GM04503 (cell line): ENCODE measurements at regions not wholly inside any gene's neighbourhood (a gene's known extent, or its start where the extent isn't known, plus 50 kb on each side); places are given as distances from the start of the nearest gene placed in this dataset.
"Not testable (repeated sequence)": the region's sequence is repeated elsewhere in the genome, so short reads cannot be mapped to it uniquely, and the experiment has no call there.

Experiments used
- DNase-seq: peaks from one replicate; pipeline ENCODE4 v3.0.0-alpha.2; 2012; ENCODE audit warnings: low read depth

- DNase-seq, result no peak
Observed at GRCh38 chr10:81109200-81109752, 571.6 kb downstream of the SH2D4B start.

- no peak for DNase-seq
Observed at GRCh38 chr10:81116201-81116600, 578.5 kb downstream of the SH2D4B start.

GRCh38 chr10:81116990-81117389 is 579.3 kb downstream of the SH2D4B start:
- DNase-seq, result no peak

- DNase-seq, result no peak
Observed at GRCh38 chr10:81127931-81128330, 590.2 kb downstream of the SH2D4B start.

- DNase-seq, result no peak
Observed at GRCh38 chr10:81130014-81130413, 592.3 kb downstream of the SH2D4B start.

- DNase-seq, result no peak
Observed at GRCh38 chr10:81135851-81136250, 598.1 kb downstream of the SH2D4B start.

- no peak for DNase-seq
Observed at GRCh38 chr10:81136261-81136660, 598.6 kb downstream of the SH2D4B start.

- DNase-seq, result no peak
Observed at GRCh38 chr10:81145975-81146374, 608.3 kb downstream of the SH2D4B start.

GRCh38 chr10:81146436-81146835 is 608.7 kb downstream of the SH2D4B start:
- DNase-seq, result no peak

GRCh38 chr10:81152656-81153055 is 615.0 kb downstream of the SH2D4B start:
- no peak for DNase-seq

GRCh38 chr10:81157681-81158080 is 620.0 kb downstream of the SH2D4B start:
- DNase-seq, result no peak

- no peak for DNase-seq
Observed at GRCh38 chr10:81177651-81178244, 640.0 kb downstream of the SH2D4B start.

- DNase-seq, result no peak
Observed at GRCh38 chr10:81179324-81179723, 641.6 kb downstream of the SH2D4B start.

GRCh38 chr10:81179805-81180452 is 642.2 kb downstream of the SH2D4B start:
- no peak for DNase-seq

- DNase-seq, result no peak
Observed at GRCh38 chr10:81182296-81182695, 644.6 kb downstream of the SH2D4B start.

GRCh38 chr10:81192221-81192788 is 654.6 kb downstream of the SH2D4B start:
- no peak for DNase-seq

GRCh38 chr10:81200801-81201200 is 663.1 kb downstream of the SH2D4B start:
- DNase-seq, result no peak

- not testable (repeated sequence) for DNase-seq
Observed at GRCh38 chr10:81207359-81207758, 667.6 kb upstream of the NRG3 start.

GRCh38 chr10:81213370-81213769 is 661.6 kb upstream of the NRG3 start:
- DNase-seq, result no peak

- DNase-seq, result no peak
Observed at GRCh38 chr10:81215498-81215897, 659.5 kb upstream of the NRG3 start.

GRCh38 chr10:81216949-81217348 is 658.0 kb upstream of the NRG3 start:
- no peak for DNase-seq

GRCh38 chr10:81218307-81218706 is 656.7 kb upstream of the NRG3 start:
- no peak for DNase-seq

- DNase-seq, result no peak
Observed at GRCh38 chr10:81219758-81220157, 655.2 kb upstream of the NRG3 start.
